GM11168 (cell line): ENCODE measurements at regions not wholly inside any gene's neighbourhood (a gene's known extent, or its start where the extent isn't known, plus 50 kb on each side); places are given as distances from the start of the nearest gene placed in this dataset.

Experiments used
- in situ Hi-C: fragments of 300-500 bp; cut with MboI; formaldehyde crosslinking; loops from one replicate; pipeline ENCODE4 v1.12.0; 2022; ENCODE audit warnings: low sequenced_read_pairs; ENCODE audit not compliant: unreplicated experiment

DNA sequence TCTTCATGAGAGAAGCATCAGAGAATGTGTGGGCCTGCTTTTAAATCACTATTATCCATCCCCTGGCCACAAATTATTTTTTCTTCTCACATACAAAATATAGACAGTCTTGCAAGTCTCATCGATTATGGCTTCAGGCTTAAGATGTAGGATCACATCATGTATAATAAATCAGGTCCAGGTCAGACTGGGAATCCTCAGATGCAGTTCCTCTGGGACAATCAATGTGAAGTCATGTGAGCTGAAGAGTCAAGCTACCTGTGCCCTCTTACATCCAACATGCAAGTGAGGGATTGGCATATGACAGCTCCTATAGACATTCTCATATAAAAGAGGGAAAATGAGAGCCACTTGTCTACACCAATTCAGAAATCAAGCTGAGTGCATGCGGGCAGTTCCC, 631.8 kb downstream of the PTPRU start:
- in situ Hi-C loops = no loop called here

DNA sequence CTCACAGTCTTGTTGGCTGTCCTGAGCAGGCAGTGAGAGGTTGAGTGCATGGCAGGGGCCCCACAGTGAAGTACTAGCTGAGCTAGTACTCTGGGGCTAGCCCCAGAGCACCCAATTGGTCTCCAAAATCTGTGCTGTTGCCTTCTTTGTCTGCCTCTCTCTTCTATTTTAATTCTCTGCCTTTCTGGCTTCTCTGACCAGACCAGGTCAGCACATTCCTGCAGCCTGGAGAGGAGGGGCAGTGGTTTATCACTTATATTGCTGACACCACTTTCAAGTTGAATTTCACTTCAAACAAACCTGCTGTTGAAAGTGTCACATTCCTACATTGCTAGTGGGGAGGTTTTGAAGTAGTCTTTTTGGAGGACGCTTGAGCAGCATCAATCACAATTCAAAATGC, 628.7 kb downstream of the PTPRU start:
- in situ Hi-C loops = no loop called here

GRCh38 chr1:29864431-29865022, 628.2 kb downstream of the PTPRU start:
- in situ Hi-C loops = no loop called here

GRCh38 chr1:29861922-29862321, 625.6 kb downstream of the PTPRU start:
- in situ Hi-C loops = no loop called here

DNA sequence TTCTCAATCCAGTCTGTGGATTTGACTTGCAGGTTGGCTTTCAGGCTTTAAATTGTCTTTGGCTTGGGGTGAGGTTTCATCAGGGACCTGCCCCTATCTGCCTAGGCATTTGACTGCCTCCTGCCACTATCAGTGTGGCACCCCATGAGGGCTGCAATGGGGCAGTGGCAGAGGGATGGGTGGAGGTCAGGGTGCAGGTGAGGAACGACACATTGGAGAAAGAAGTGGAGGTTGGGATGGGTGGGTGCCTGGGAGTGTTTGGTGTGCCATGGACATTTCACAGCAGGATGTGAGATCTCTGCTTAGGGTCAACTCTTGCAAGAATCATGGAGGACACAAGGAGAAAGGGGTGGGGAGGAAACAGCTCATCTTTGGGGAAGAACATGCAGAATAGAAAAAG, 625.1 kb downstream of the PTPRU start:
- in situ Hi-C loops = no loop called here

- in situ Hi-C loops = no loop called here
These were observed 624.4 kb downstream of the PTPRU start for GRCh38 chr1:29860681-29861080.

GRCh38 chr1:29860056-29860455, 623.7 kb downstream of the PTPRU start:
- in situ Hi-C loops = no loop called here

DNA sequence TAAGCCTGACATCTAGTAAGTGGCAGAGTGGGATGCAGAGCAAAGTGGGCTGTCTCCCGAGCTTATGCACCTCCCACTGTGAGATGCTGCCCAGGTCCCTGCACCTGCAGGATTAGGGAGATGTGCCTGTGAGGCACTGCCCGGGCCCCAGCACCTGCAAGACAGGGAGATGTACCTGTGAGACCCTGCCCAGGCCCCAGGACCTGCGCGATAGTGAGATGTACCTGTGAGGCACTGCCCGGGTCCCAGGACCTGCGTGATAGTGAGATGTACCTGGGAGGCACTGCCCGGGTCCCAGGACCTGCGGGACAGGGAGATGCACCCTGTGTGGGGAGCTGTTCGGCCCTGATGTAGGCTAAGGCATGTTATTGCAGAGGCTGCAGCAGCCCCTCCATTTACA, 622.8 kb downstream of the PTPRU start:
- in situ Hi-C loops = no loop called here

GRCh38 chr1:29858646-29859045, 622.3 kb downstream of the PTPRU start:
- in situ Hi-C loops = no loop called here

GRCh38 chr1:29856340-29857114, 620.2 kb downstream of the PTPRU start:
- in situ Hi-C loops = no loop called here

DNA sequence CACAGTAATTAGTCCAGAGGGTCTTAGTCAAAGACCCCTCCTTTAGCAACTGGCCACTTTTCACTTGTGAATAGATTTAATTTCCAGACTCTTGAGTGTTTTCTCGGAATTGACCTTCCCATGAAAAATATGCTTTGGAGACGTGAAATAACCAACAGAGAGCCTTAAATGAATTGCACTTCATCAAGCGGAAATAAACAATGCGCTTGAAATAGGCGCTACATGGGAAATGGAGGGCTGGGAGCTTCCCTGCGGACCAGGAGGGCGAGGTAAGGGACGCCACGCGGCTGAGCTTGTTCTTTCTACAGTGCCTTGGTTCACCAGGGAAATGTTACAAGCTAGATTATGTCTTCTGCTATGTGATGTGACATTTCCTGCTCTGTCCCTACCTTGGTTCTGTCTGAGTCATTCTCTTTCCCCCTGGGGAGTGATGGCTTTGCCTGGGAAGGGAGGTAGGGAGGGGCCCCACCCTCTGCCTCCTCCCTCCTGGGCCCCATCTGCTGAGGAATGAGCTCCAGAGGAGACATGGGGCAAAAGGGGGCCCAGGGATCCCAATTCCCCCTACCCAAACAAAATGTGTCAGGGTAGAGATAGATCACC, 619.3 kb downstream of the PTPRU start:
- in situ Hi-C loops = no loop called here

- in situ Hi-C loops = no loop called here
These were observed 618.5 kb downstream of the PTPRU start for GRCh38 chr1:29854700-29855276.

DNA sequence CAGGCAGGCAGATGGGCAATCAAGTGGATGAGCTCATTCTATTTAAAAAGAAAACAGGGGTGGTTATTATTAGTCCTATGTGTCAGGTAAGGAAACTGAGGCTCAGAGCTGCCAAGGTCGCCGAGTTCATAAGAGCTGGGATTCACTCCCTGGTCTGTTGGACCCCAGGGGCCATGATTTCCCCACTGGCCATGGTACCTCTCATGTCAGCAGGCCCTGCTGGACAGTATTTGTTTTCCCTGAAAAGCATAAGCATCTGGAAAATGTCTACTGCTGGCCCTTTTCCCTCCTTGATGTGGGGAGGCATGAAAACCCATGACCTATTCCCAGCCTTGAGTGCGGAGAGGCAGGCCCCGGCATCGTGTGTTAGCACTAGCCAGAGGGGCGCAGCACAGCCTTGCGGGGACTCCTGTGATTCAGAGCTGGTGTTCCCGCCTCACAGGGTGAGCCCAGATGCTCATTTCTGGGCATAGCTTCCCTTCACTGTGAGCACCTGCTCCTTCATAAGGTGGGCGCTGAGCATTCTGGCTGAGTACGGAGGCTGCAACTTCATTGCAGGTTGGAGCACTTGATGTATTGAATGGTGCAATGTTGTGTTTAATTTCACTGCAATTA, 617.5 kb downstream of the PTPRU start:
- in situ Hi-C loops = no loop called here

GRCh38 chr1:29852248-29852647, 615.9 kb downstream of the PTPRU start:
- in situ Hi-C loops = no loop called here

DNA sequence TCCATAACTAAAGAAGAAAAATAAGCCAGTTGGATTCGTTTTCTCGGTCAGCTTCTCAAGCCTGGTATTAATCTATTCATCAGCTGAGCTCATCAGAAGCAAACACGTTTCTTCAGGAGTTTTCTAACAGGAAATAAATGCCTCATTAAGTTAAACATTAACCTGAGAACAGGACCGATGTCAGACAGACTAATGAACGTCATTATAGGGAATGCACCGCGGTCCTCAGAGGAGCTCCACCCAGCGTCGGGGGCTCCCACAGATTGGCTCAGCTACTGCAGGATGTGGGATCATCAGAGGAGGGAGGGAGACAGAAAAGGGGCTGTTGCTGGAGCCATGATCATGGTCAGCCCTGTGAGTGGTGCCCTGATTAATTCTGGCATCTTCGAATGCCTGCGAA, 615.4 kb downstream of the PTPRU start:
- in situ Hi-C loops = no loop called here

DNA sequence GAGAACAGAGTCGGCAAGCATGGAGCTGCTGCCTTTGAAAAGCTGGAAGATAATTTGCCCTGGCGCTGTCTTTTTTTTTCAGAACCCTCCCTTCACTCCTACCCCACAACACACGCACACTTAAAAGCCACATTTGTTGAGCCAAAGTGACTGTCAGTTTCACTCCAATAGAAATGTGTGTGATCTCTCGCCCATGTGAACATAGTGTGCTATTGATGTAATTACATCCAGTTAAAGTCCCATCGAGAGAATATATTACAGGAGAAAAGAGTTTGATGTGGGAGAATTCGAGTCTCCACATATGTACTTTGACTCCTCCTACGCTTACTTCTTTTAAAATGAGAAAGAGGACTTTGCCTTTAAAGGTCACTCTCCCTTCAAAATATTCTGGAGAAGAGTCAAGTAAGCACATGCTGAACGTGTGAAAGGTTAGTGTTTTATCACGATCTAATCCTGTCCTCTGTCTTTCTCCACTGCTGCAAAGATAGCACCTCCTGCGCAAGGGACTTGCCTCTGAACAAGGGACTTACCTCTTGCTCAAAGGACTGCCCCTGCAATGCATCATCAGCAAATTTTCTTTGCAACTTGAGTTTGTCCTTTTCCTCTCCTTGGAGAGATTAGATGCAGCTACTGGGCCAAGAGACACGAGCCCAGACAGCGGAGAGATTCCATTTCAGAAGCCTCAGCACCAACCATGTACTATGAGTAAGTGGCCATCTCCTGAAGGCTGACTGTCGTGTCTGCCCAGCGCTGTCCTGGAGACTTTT, 613.9 kb downstream of the PTPRU start:
- in situ Hi-C loops = no loop called here

- in situ Hi-C loops = no loop called here
These were observed 612.9 kb downstream of the PTPRU start for GRCh38 chr1:29849038-29849750.

GRCh38 chr1:29845910-29846309, 609.6 kb downstream of the PTPRU start:
- in situ Hi-C loops = no loop called here

DNA sequence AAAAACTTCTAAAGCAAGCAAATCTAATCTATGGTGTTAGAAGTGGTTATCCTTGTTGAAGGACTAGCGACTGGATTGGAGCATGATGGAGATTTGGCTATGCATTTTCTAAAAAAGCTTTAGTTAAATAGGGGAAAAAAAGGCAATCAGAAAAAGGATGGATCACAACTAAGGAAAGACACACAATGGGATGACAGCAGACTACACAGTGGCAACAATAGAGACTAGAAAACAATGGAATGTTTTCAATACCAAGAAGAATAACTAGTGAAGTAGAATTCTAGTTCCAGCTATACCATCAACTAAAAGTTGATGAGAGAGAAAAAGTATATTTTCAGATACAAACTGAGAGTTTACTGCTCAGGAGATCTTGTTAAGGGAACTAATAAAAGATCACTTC, 605.8 kb downstream of the PTPRU start:
- in situ Hi-C loops = no loop called here

DNA sequence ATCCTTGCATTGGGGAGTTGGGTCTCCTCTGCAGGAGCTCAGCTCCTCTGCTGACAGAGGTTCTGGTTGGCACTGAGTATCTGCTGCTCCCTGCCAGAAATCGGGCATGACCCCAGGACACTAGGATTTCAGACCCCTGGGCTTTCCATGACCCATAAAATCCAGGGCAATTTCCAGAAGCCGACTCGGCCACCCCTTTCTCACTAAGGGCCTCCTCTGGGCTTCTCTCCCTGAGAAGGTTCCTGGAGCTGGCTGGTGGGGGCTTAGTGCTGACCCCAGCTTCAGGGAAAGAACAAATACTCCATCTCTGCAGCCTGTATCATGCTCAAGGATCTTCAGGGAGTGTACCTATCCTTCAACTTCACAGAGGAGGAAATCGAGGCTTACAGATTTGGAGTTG, 603.4 kb downstream of the PTPRU start:
- in situ Hi-C loops = no loop called here
